Tibial artery (tissue), 4 donors: ENCODE measurements at regions not wholly inside any gene's neighbourhood (a gene's known extent, or its start where the extent isn't known, plus 50 kb on each side); places are given as distances from the start of the nearest gene placed in this dataset.
A peak's percentile ranks its signal among the peaks of the same experiment; 100 is the strongest.
"Not testable (repeated sequence)": the region's sequence is repeated elsewhere in the genome, so short reads cannot be mapped to it uniquely, and the experiment has no call there.

Experiments
- DNase-seq, 2 donors: peaks; one replicate each; pipeline ENCODE4 v3.0.0-alpha.2; 2019
- H3K27ac ChIP-seq, 2 donors: fragments of 200-600 bp; sonication (generic) in 1 of 2; 1 replicate in 1 of 2; 2 replicates in 1 of 2; pipeline ENCODE4 v1.5.1; 2018 to 2019; ENCODE audit warnings: mild to moderate bottlenecking in 1 of 2
- H3K27me3 ChIP-seq, 2 donors: fragments of 200-600 bp; sonication (generic) in 1 of 2; one replicate each; pipeline versions ENCODE4 v1.5.1 to v1.6.0; 2016 to 2019
- H3K36me3 ChIP-seq, 3 donors: fragments of 200-600 bp; sonication (generic) in 2 of 3; one replicate each; pipeline ENCODE4 v1.5.1; 2016 to 2019; ENCODE audit warnings: mild to moderate bottlenecking in 2 of 3
- H3K4me1 ChIP-seq, 4 donors: fragments of 200-600 bp; sonication (generic) in 2 of 4; 1 replicate in 3 of 4; 2 replicates in 1 of 4; pipeline ENCODE4 v1.5.1; 2016 to 2019
- H3K4me3 ChIP-seq, 2 donors: fragments of 200-600 bp; sonication (generic) in 1 of 2; 1 replicate in 1 of 2; 2 replicates in 1 of 2; pipeline ENCODE4 v1.5.1; 2018 to 2019; ENCODE audit warnings: mild to moderate bottlenecking in 2 of 2
- H3K9me3 ChIP-seq, 3 donors: fragments of 200-600 bp; sonication (generic) in 1 of 3; one replicate each; pipeline ENCODE4 v1.5.1; 2016 to 2019
- CTCF ChIP-seq, 2 experiments: fragments of 200-600 bp in 1 of 2; fragments of 450-650 bp in 1 of 2; IDR thresholded peaks; one replicate each; pipeline ENCODE4 v1.5.1; 2017 to 2019; ENCODE audit warnings: antibody characterized with exemption in 2 of 2, mild to moderate bottlenecking in 1 of 2, moderate library complexity in 1 of 2
- intact Hi-C: fragments of 100-400 bp; cut with DNase I; formaldehyde crosslinking; loops from one replicate; pipeline ENCODE4 v1.15.0; 2023; ENCODE audit warnings: low total_unique reads

DNA sequence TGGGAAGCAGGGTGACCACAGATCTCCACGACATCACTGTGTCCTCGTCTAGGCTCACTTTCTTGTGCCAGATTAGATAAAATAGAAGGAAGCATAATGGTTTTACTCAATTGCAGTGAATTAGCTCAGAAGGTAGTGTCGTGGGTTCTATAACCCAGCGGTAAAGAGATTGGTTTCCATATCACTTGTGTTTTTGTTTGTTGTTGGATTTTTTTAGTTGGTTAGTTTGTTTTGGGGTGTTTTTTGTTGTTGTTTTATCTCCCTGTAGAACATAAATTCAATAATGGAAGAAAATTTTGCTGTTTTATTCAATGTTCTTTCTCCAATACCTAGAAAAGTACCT is 85.9 kb upstream of the PRSS16 start:
- intact Hi-C loops: no loop called here

GRCh38 chr6:27161946-27162603 is 85.4 kb upstream of the PRSS16 start:
- Histone ChIP-seq H3K27me3 (no peaks in the 10 kb centered on the region), H3K4me3 (no peak overlapping the region), H3K4me1 (peaks cover 0 to 8% (median 4%) of the 10 kb centered on the region in 4 donors), H3K9me3 (no peaks in the 10 kb centered on the region), H3K36me3 (no peaks in the 10 kb centered on the region), H3K27ac (no peak overlapping the region)
- TF ChIP-seq CTCF (IDR thresholded peaks at IDR 0.05): peak; percentile 73 to 80
- DNase-seq: no peak
- intact Hi-C loops: no loop called here

More for the DNA sequence above, 85.9 kb upstream of the PRSS16 start:
- H3K4me3 ChIP-seq: no peak overlapping the region
- peaks cover 0 to 10% (median 4%) of the 10 kb centered on the region in 4 donors for H3K4me1 ChIP-seq
- no peaks in the 10 kb centered on the region for H3K36me3 ChIP-seq
- H3K27ac ChIP-seq: no peak overlapping the region
- no peak for TF ChIP-seq CTCF (IDR thresholded peaks at IDR 0.05)
- DNase-seq: no peak
- no peaks in the 10 kb centered on the region for H3K9me3 ChIP-seq
- H3K27me3 ChIP-seq: no peaks in the 10 kb centered on the region

DNA sequence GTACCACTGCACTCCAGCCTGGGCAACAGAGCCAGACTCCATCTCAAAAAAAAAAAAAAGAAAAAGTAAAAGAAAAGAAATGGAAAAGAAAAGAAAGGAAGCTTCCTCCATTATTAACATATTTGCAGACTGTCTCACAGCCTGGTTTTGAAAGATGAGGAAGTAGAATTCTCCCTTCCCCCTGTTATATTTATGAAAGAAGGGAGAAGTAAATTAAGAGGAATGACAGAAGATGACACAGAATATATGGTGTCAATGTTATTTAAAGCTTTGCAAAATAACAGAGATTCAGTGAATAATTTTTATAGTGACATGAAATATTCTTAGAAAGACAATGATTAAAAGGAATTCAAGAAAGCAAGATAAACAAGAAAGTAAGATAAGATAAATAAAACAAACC is 83.7 kb upstream of the PRSS16 start:
- no peaks in the 10 kb centered on the region for H3K36me3 ChIP-seq
- H3K27ac ChIP-seq: no peak overlapping the region
- no peak overlapping the region for H3K4me3 ChIP-seq
- no peaks in the 10 kb centered on the region for H3K9me3 ChIP-seq
- no peak for DNase-seq
- intact Hi-C loops: no loop called here
- no peaks in the 10 kb centered on the region for H3K27me3 ChIP-seq
- no peak for TF ChIP-seq CTCF (IDR thresholded peaks at IDR 0.05)
- H3K4me1 ChIP-seq: no peaks in the 10 kb centered on the region

GRCh38 chr6:27168108-27168507 is 79.4 kb upstream of the PRSS16 start:
- Histone ChIP-seq H3K4me3 (no peak overlapping the region), H3K36me3 (no peaks in the 10 kb centered on the region), H3K9me3 (no peaks in the 10 kb centered on the region), H3K27me3 (no peaks in the 10 kb centered on the region), H3K27ac (no peak overlapping the region), H3K4me1 (no peaks in the 10 kb centered on the region)
- DNase-seq: no peak
- TF ChIP-seq CTCF (IDR thresholded peaks at IDR 0.05): no peak
- intact Hi-C loops: no loop called here

DNA sequence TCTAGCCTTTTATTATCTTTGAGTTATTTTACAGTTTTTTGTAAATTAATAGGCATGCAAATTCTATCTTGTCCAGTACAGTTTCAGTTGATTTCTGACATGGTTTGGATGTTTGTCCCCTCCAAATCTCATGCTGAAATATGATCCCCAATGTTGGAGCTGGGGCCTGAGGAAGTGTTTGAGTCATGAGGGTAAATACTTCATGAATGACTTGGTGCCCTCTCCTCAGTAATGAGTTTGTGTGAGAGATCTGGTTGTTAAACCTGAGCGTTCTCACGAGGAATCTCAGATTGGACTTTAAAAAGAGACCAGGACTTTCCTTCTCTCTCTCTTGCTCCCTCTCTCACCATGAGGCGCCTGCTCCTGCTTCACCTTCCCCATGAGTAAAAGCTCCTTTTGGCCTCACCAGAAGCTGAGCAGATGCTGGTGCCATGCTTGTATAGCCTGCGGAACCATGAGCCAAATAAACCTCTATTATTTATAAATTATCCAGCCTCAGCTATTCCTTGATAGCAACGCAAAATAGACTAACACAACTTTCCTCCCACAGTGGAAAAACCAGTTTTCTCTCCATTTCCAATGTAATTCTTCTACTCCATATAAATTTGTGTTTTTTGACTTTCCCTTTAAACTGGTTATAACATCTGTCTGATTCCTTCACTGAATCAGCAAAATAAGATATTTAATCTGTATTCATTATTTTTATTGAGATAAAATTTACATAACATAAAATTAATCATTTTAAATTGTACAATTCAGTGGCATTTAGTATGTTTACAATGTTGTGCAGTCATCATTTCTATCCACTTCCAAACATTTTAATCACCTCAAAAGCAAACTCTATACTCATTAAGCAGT is 78.7 kb upstream of the PRSS16 start:
- Histone ChIP-seq H3K9me3 (no peaks in the 10 kb centered on the region), H3K27ac (no peak overlapping the region), H3K4me1 (no peaks in the 10 kb centered on the region), H3K36me3 (no peaks in the 10 kb centered on the region), H3K27me3 (no peaks in the 10 kb centered on the region), H3K4me3 (no peak overlapping the region)
- no peak for TF ChIP-seq CTCF (IDR thresholded peaks at IDR 0.05)
- no peak for DNase-seq
- intact Hi-C loops: no loop called here

DNA sequence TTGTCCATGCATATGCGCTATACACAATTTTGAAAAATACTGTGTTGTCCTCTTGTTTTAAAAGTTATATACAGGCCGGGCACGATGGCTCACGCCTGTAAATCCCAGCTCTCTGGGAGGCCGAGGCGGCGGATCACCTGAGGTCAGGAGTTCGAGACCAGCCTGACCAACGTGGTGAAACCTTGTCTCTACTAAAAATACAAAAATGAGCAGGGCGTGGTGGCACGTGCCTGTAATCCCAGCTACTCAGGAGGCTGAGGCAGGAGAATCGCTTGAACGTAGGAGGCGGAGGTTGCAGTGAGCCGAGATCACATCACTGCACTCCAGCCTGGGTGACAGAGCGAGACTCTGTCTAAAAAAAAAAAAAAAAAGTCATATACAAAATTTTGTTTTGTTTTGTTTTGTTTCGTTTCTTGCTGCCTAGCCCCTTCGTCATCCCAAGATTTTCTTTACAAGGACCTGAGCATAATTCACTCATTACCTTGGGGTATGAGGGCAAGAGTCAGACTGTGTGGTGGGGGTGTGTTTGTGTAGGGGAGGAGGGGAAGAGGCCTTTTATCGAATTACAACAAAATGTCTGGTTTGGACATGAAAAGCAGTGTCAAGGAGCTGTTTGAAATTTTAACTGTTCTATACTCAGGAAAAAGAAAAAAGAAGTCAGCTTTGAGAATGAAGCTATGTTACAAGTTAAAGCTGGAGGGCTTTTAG is 74.8 kb upstream of the PRSS16 start:
- H3K9me3 ChIP-seq, H3K4me1 ChIP-seq, H3K4me3 ChIP-seq, H3K27ac ChIP-seq, H3K27me3 ChIP-seq, H3K36me3 ChIP-seq, DNase-seq: not testable (repeated sequence)
- intact Hi-C loops: loop anchor here (10.0 kb wide), 1 partner anchor 342 kb away; no protein-coding TSS in a partner anchor

DNA sequence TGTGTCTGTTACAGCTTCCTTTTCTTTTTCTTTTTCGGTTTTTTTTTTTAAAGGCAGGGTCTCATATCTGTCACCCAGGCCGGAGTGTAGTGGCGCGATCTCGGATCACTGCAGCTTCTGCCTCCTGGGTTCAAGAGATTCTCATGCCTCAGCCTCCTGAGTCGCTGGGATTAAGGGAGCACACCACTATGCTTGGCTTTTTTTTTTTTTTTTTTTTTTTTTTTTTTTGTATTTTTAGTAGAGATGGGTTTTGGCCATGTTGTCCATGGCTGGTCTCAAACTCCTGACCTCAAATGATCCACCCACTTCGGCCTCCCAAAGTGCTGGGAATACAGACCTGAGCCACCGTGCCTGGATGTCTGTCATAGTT is 74.3 kb upstream of the PRSS16 start:
- not testable (repeated sequence) for H3K9me3 ChIP-seq, H3K27me3 ChIP-seq, H3K4me3 ChIP-seq, H3K27ac ChIP-seq, DNase-seq, H3K36me3 ChIP-seq, H3K4me1 ChIP-seq
- intact Hi-C loops: loop anchor here (10.0 kb wide), 1 partner anchor 342 kb away; no protein-coding TSS in a partner anchor
